ENCODE measurements at regions not wholly inside any gene's neighbourhood (a gene's known extent, or its start where the extent isn't known, plus 50 kb on each side); places are given as distances from the start of the nearest gene placed in this dataset.

GRCh38 chr15:92289733-92290132, 103.9 kb upstream of the ST8SIA2 start:
- TF ChIP-seq, protein P1, sequence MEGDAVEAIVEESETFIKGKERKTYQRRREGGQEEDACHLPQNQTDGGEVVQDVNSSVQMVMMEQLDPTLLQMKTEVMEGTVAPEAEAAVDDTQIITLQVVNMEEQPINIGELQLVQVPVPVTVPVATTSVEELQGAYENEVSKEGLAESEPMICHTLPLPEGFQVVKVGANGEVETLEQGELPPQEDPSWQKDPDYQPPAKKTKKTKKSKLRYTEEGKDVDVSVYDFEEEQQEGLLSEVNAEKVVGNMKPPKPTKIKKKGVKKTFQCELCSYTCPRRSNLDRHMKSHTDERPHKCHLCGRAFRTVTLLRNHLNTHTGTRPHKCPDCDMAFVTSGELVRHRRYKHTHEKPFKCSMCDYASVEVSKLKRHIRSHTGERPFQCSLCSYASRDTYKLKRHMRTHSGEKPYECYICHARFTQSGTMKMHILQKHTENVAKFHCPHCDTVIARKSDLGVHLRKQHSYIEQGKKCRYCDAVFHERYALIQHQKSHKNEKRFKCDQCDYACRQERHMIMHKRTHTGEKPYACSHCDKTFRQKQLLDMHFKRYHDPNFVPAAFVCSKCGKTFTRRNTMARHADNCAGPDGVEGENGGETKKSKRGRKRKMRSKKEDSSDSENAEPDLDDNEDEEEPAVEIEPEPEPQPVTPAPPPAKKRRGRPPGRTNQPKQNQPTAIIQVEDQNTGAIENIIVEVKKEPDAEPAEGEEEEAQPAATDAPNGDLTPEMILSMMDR (IDR thresholded peaks at IDR 0.05): no peak
- no peak for TF ChIP-seq POLR2A (IDR thresholded peaks at IDR 0.05)
- no peak for TF ChIP-seq POLR2AphosphoS5 (IDR thresholded peaks at IDR 0.05)

All from breast epithelium (tissue), 3 donors.